GM18505 (cell line): ENCODE measurements at regions not wholly inside any gene's neighbourhood (a gene's known extent, or its start where the extent isn't known, plus 50 kb on each side); places are given as distances from the start of the nearest gene placed in this dataset.

Experiments used
- ATAC-seq: cut with Tn5 transposase; IDR thresholded peaks from one replicate; pipeline ENCODE4 v1.9.1; 2021; ENCODE audit not compliant: unreplicated experiment
- POLR2A ChIP-seq: IDR thresholded peaks from 4 replicates; pipeline ENCODE4 v1.6.1; 2011; ENCODE audit warnings: borderline replicate concordance; ENCODE audit not compliant: insufficient read depth, insufficient read length; ENCODE audit errors: extremely low read depth

DNA sequence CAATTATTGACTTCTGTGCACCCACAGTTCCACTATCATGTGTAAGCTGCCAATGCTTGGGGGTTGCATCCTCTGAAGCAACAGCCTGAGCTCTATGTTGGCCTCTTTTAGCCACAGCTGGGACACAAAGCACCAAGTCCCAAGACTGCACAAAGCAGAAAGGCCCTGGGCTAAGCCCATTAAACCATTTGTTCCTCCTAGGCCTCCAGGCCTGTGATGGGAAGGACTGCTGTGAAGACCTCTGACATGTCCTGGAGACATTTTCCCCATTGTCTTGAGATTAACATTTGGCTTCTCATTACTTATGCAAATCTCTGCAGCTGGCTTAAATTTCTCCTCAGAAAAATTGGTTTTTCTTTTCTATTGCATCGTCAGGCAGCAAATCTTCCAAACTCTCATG lies 123.7 kb upstream of the DEPDC1 start:
- ATAC-seq = no peak
- TF ChIP-seq POLR2A = no peak

DNA sequence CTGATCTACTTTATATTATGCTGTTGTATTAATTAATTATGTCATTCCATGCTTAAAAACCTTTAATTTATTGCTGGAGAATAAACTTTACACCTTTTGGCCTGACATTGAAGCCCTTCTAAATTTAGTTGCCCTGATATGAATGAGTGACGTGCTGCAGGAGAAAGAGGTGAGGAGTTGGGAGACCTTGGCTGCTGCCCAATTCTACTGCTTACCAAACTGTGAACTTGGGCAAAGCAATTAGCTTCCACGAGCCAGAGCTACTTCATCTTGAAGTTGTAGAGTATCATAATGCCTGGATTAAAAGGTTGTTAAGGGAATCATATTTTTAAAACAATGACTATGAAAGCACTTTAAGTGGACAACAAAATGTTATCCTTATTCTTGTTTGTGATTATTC lies 126.8 kb upstream of the DEPDC1 start:
- ATAC-seq = no peak
- no peak for TF ChIP-seq POLR2A

DNA sequence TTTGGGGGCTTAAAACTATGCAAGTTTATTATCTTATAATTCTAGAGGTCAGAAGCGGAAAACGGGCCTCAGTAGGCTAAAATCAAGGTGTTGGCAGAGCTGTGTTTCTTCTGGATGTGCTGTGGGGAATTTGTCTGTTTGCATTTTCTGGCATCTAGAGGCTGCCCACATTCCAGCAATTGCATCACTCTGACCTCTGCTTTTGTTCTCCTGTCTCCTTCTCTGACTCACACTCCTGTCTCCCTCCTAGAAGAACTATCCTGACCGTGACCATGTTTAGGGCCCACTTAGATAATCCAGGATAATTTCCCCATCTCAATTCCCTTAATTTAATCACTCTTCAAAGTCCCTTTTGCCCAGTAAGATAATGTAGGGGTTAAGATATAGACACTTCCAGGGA lies 127.4 kb upstream of the DEPDC1 start:
- ATAC-seq = no peak

DNA sequence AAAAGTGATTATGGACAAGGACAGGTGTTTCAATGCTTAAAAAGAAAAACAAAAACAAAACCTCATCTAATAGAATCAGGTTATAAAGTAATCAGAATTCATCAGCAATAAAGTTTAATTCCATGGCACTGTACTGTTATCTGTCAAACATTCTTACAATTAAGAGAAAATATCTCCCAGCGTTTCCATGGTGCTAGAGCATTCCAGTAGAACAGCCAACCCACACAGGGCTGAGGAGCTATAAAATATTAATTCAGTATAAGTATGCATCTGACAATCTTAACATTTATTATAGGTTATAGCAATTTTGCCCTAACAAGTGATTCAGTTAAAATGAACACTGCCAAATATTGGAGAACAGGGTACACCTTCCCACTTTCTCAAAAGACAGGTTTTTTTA lies 128.7 kb upstream of the DEPDC1 start:
- TF ChIP-seq POLR2A = no peak
- ATAC-seq = no peak

More for the DNA sequence above, 127.4 kb upstream of the DEPDC1 start:
- no peak for TF ChIP-seq POLR2A

DNA sequence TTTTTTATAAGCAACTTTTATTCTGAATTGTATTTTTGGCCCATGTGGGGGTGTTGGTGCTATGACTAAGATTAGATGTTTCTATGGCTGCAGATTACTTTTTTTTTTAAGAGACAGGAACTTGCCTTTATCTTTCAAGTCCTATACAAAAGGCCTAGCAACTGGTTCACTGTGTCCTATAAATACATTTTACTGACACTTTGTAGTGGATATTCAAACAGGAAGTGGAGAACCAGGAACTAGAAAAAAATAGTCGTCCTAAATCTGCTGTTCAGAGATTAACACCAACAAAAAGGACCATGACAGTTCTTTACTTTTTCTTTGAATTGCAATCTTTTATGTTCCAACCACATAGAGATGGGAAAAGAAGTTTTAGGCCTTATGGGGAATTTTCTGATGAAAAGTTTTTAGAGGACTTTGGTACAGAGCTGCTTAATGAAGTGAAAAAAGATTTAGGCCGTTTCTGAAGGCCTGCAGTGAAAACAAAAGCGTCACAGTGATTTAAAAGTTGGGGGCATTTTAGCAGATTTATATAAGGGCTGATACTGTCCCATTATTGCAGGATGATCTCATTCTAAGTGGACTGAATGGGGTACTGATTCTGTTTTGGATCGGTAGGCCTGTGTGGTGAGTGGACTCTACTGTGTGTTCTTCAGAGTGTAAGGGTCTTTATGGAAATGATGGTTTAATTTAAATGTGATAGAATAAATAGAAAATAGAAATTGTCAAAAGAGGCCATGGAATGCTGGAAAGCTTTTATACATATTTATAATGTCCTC lies 136.4 kb upstream of the DEPDC1 start:
- ATAC-seq = no peak
- no peak for TF ChIP-seq POLR2A

- no peak for TF ChIP-seq POLR2A
- no peak for ATAC-seq
Observed at GRCh38 chr1:68644504-68644903, 147.6 kb upstream of the DEPDC1 start.

DNA sequence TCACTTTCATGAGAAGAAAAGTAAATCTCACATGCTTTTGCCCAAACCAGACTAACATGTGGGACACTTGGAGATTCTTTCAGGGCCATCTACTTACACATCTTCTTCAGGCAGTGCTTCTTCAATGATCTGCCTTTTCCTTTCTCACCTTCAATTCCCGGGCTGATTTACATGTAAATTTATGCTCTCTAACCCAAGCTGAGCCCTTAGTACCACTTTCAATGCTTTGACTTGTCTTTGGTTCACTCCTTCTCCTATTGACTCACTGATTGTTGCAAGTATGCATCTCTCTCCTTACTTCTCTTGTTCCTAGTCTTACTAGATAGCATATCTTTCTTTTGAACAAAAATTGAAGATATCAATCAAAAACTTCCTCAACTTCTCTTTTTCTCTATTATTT lies 154.2 kb upstream of the DEPDC1 start:
- no peak for ATAC-seq

GRCh38 chr1:68653882-68654281 lies 157.0 kb upstream of the DEPDC1 start:
- no peak for TF ChIP-seq POLR2A
- ATAC-seq = no peak

More for the DNA sequence above, 154.2 kb upstream of the DEPDC1 start:
- TF ChIP-seq POLR2A = no peak

GRCh38 chr1:68673771-68674170 lies 176.9 kb upstream of the DEPDC1 start:
- no peak for ATAC-seq
- TF ChIP-seq POLR2A = no peak

DNA sequence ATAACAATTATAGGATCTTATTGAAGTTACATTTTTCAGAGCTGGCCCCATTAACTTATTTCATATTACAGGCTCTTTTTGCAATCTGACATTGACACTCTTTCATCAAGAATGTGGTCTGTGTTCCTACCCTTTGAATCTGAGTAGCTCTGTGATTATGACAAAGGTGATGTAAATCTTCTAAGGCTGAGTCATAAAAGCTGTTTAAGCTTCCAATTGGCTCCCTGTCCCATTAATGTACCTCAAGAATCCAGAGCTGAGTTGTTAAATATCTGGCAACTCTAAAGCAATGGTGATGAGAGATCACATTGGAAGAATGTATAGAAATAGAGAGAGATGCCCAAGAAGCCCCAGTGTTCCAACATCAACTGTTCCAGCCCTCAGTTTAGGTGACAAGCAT lies 178.5 kb upstream of the DEPDC1 start:
- ATAC-seq = no peak
- TF ChIP-seq POLR2A = no peak

DNA sequence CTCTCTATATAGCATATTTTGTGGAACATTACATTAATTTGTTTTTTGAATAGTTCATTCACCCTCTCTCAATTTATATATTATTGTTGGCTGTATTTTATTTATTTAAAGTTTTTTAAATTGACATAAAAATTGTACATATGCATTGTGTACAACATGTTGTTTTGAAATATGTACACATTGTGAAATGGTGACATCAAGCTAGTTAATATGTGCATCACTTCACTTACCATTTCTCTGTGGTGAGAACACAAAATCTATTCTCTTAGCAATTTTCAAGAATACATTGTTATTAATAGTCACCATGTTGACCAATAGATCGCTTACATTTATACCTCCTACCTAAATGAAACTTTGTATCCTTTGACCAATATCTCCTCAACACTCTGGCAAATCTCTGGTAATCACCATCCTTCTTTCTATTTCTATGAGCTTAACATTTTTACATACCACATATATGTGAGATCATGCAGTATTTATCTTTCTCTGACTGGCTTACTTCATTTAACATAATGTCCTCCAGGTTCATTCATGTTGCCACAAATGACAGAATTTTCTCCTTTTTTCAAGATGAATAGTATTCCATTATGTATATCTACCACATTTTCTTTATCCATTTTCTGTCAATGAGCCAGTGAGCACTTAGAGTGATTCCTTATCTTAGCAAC lies 180.9 kb upstream of the DEPDC1 start:
- no peak for ATAC-seq
- no peak for TF ChIP-seq POLR2A

- ATAC-seq = no peak
- TF ChIP-seq POLR2A = no peak
Observed at GRCh38 chr1:68696221-68696620, 199.3 kb upstream of the DEPDC1 start.

DNA sequence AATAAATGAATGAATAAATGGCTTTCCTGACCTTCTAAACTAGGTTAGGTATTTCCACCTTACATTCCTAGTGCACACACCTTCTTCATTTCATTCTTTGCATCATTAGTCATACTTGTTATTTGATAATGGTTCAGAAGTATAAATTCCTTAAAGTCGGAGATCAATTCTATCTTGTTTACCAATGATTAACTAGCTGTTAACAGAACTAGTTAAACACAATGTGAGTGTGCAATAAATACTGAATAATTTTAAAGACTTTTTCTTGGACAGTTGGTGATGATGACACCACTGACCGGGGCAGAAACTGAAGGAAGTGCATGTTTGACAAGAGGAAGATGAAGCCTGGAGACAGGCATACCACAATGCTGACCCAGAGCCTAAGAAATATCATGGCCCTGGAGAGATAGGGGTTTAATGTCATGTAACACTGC lies 207.1 kb upstream of the DEPDC1 start:
- no peak for TF ChIP-seq POLR2A

GRCh38 chr1:68704800-68705443 lies 208.0 kb upstream of the DEPDC1 start:
- no peak for ATAC-seq
- no peak for TF ChIP-seq POLR2A

More for the DNA sequence above, 207.1 kb upstream of the DEPDC1 start:
- ATAC-seq = no peak
